DMS 273 (cell line): ENCODE measurements at regions not wholly inside any gene's neighbourhood (a gene's known extent, or its start where the extent isn't known, plus 50 kb on each side); places are given as distances from the start of the nearest gene placed in this dataset.
"Not testable (repeated sequence)": the region's sequence is repeated elsewhere in the genome, so short reads cannot be mapped to it uniquely, and the experiment has no call there.

Experiments
- DNase-seq: peaks from one replicate; lab custom pipeline; 2025; ENCODE audit not compliant: unreplicated experiment; lab: John Stamatoyannopoulos, UW

GRCh38 chr18:39620551-39621168 lies 2055.1 kb upstream of the CELF4 start:
- no peak for DNase-seq

DNA sequence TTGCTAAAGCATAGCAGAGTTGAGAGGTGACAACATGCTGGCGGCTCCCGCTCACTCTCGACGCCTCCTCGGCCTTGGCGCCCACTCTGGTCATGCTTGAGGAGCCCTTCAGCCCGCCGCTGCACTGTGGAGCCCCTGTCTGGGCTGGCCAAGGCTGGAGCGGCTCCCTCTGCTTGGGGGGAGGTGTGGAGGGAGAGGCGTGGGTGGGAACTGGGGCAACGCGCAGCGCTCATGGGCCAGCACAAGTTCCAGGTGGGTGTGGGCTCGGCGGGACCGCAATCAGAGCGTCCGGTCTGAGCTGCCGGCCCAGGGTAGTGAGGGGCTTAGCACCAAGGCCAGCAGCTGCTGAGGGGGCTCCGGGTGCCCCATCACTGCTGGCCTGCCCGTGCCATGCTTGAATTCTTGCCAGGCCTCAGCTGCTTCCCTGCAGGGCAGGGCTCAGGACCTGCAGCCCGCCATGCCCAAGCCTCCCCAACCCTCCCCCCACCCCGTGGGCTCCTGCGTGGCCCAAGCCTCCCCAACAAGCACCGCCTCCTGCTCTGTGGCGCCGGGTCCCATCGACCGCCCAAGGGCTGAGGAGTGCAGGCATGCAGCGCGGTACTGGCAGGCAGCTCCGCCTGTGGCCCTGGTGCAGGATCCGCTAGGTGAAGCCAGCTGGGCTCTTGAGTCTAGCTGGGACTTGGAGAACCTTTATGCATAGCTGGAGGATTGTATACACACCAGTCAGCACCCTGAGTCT lies 2052.8 kb upstream of the CELF4 start:
- no peak for DNase-seq

DNA sequence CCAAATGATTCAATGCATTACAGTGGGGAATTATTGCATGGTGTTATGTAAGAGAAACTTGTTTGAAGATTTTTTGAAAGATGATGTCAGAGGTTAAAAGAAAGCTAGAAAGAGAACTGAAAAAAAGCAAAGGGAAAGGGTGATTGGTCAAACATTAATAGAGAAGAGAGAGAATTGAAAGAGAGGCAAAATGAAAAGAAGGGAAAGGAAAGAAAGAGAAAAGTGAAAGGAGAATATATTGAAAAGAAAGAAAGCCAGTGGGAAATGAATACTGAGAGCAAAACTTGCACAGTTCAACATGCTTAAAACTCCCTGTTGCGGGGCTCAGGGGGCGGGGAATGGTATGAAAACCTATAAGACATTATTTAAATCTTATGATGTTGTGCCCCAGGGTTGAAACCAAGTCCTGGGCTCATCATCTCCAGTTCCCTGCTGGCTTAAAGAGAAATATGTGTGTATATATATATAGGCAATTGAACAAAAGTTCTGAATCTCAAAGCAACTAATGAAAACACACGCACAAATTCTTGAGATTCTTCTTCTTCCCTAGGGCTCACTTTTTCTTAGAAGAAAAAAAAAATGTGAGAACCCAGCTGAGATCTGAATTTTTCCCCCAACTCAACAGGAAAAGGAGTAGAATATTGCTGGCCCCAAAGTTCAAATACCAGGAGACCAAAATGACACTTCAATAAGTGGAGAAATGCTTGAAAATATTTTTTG lies 2045.9 kb upstream of the CELF4 start:
- DNase-seq: no peak

DNA sequence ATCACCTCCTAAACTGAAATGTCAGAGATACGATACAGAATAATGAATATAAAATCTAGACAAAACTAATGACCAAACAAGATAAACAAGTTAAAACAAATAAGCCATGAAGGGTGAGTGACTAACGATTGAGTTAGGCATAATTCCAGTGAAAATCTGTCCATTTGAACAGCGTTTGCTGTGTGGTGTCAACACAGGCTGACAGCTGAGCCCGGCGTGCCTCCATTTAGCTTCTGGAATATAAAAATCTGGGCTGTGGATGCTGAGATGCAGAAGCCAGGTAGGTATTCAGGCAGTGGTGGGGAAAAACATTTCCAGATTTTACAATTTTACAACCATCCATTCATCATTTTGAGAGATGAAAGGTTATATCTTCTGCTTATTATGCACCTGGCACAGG lies 2041.4 kb upstream of the CELF4 start:
- no peak for DNase-seq

DNA sequence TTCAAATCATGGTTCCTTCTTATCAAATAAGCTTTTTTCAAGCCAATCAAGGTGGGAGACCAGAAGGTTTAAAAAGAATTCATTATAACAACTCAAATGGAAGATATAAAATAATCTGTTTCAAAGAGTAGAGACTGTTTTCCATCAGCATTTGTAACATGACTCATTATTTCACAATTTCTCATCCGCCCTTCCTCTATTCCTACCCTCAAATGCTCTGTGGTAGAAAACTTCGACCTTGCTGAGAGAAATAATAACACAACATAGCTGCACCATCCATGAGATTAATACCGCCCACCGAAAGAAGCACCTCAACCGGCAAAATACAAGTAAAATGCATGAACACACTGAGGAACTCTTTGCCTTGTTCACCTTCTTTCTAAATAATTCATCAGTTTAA lies 2039.2 kb upstream of the CELF4 start:
- DNase-seq: no peak

GRCh38 chr18:39602131-39602530 lies 2036.5 kb upstream of the CELF4 start:
- DNase-seq: no peak

DNA sequence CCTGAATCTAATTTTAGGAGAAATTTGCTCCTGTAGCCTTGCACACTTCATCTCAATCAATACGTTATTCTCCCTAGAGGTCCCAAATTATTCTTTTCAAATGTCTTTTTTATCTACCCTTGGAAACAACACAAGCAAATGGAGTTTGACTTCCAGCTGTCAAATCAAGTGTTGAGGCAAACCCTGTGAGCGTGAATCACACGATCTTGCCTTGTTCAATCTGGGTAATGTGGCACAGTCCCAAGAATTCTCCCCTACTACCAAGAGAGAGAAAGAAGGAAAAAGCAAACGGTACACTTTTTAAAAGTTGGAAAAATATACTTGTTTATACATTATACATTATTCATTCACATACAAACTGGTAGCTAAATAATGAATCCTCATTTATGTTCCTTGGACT lies 2035.3 kb upstream of the CELF4 start:
- no peak for DNase-seq

DNA sequence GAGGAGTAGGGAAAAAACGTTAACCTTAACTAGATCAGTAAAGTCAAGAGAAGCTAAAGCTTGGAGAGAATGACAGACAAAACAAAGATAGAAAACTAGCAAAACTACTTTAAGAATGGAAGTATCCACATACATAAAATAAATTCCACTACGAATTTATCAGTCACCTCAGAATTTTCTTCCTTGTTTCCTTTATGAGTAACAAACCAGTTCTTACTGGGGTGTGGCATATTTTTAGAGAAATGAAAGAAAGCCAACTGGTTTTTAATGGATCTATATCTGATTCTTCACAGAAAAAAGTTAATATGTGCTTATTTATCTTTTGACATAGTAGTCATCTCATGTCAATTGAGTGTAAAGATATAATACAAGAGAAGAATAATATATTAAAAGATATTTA lies 2033.7 kb upstream of the CELF4 start:
- DNase-seq: no peak

DNA sequence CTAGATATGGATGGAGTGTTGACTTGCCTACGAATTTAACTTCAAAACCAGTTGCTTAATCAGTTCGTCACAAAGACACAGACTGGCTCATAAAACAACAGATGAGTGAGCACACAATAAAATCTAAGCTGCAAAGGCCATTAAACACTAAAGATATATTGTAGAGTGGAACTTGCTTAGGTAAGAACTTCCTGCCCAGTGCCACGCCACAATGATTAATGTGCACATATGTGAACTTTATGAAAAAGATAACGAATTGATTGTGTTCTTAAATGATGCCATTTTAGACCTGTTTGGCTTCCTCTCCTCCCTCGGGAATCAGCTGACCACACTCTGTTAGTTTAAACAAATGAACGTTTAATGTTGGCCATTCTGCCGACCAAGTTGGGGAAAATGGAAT lies 2031.3 kb upstream of the CELF4 start:
- DNase-seq: no peak

GRCh38 chr18:39596221-39596620 lies 2030.6 kb upstream of the CELF4 start:
- no peak for DNase-seq

GRCh38 chr18:39594206-39594605 lies 2028.6 kb upstream of the CELF4 start:
- DNase-seq: no peak

DNA sequence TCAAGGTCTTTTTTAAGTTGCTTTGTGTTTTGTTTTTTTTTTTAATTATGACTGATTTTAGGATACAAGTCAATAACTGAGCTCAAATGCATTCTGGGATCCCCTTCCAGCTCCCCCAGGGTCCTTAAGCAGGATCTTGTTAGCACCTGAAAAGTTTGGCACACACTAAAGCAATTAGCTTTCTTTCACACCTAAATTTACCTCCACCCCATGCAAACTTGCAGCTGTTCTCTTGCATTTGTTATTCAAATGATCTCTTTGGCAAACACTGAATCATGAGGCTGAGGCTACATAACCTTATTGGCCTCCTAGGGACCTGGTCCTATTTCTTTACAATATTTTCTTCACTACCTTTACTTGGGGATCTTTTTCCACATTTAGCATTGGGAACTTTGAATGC lies 2026.1 kb upstream of the CELF4 start:
- peak; percentile 10 for DNase-seq

DNA sequence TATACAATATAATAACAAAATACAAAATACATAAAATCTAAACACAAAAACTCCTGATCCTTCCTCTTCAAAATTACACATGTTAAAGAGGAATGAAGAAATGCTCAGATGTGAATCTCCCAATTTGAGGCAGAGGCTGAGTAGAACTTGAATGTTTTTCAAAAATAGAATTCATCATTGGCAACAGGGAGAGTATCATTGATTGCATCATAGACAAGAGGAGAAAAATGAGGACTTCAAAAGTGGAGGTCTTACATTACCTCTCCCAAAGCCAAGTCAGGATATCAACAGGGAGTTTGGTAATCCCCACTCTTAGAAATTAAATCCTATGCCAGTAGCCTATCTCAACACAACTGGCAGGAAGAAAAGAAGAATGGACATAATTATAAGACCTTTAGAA lies 2023.9 kb upstream of the CELF4 start:
- DNase-seq: no peak

DNA sequence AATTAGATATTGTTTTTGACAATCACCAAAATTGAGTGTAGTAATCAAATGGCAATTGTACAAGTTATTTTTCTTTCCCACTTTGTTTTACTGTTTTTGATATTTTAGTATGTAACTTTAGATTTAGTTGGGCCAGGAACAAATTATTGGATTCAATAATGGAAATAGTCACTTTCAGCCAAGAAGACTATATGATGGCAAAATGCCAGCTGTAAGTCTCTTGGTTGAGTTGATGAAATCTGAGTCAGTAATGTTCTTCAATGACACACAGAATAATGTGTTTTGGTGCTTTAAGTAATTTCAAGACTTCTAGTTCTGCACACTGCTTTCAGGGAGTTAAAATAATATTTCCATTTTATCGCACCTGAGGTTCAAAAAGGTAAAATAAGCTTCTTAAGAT lies 2022.0 kb upstream of the CELF4 start:
- DNase-seq: peak; percentile 2

GRCh38 chr18:39586741-39587140 lies 2021.1 kb upstream of the CELF4 start:
- DNase-seq: no peak

DNA sequence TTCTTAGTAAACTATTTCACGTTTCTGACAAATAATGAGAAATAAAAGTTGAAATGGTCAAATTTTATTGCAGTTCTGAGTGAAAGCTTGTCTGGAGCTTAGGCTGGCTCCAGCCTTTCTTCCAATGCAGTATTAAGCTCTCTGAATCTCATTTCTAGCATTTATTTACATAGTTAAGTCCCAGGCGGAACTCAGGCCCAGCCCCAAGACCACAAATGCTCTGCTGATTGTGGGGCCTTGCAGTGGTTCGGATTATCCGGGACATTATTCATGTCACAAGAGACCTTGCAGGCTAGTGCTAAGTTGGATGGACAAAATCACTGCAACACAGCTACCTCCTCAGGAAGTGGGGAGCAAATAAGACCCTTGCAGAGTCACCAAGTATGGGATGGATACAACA lies 2009.3 kb upstream of the CELF4 start:
- no peak for DNase-seq

DNA sequence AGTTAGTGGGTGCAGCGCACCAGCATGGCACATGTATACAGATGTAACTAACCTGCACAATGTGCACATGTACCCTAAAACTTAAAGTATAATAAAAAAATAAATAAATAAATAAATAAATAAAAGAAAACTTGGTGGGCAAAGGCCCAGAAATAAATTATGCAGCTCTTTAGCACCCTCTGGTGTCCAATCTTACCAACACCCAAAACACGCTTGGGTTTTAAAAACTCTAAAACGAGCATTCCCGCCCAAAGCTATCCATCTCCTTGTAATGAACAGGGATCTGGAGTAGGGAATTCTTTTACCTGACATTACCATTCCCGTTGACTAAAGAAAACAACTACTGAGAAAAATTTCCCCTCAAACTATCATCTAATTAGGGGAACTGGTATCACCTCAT lies 2005.9 kb upstream of the CELF4 start:
- peak; percentile 44 for DNase-seq

- DNase-seq: not testable (repeated sequence)
These were observed 2000.1 kb upstream of the CELF4 start for GRCh38 chr18:39565551-39566230.

DNA sequence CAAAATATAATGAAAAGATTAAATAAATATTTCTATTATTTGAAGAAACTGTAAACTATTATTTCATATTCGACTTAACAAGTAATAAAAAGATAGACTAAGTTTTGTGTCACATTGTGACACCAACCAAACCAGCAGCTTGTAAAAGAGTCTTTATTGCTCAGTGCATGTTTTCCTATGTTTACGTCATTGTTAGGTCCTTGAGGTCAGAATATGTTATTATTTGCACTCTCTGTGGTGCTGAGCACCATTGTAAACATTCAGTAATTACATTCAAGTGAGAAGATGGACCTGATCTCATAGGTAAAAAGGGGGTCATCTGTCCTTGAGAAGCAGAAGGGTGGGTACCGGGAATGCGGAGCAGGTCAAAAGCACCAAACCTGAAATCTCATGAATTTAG lies 1999.1 kb upstream of the CELF4 start:
- no peak for DNase-seq

DNA sequence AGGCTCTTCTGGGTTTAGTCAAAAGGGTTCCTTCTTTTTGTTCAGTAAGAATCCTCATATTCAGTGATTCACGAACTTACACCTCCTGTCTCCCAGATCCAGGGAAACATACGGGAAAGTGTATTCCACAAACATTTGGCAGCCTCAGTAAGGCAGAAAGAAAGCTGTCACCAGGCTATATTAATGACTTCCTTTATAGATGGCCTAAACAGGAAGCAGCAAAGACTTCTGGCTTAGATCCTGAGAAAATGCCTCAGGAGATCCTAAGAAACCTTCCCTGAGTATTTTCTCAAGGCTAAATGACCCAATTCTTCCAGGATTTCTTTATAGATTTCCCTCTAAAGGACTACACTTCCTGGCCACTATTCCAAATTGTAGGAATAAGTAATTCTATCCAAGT lies 1995.5 kb upstream of the CELF4 start:
- no peak for DNase-seq

DNA sequence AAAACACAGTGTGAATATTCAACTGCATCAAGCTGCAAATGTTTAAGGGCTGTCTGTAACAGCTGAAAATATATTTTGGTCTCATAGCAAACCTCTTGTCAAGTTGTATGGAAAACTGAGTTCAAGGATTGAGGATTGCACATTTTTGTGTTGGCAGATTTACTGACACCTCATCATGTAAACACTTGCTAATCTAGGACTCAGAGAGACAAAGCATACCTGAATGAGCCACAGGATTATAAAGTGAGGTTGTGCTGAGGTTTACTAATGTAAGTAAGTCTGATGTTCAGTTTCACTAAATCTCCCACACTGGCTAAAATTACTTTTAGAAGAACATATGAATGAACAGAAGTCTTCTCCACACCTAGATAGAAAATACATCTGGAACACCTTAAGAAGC lies 1993.1 kb upstream of the CELF4 start:
- no peak for DNase-seq

GRCh38 chr18:39555496-39555895 lies 1989.9 kb upstream of the CELF4 start:
- no peak for DNase-seq
